ENCODE measurements at regions not wholly inside any gene's neighbourhood (a gene's known extent, or its start where the extent isn't known, plus 50 kb on each side); places are given as distances from the start of the nearest gene placed in this dataset.
A peak's percentile ranks its signal among the peaks of the same experiment; 100 is the strongest.
"Not testable (repeated sequence)": the region's sequence is repeated elsewhere in the genome, so short reads cannot be mapped to it uniquely, and the experiment has no call there.

GRCh38 chr3:35950021-35950420, 310.7 kb downstream of the ARPP21 start:
- no peak for DNase-seq

- no peak for DNase-seq
These were observed 315.1 kb downstream of the ARPP21 start for GRCh38 chr3:35954413-35954812.

- peak; percentile 16 for DNase-seq
These were observed 326.6 kb downstream of the ARPP21 start for GRCh38 chr3:35965908-35966307.

GRCh38 chr3:35966629-35967464, 327.5 kb downstream of the ARPP21 start:
- DNase-seq: no peak

- no peak for DNase-seq
These were observed 328.8 kb downstream of the ARPP21 start for GRCh38 chr3:35968043-35968622.

- no peak for DNase-seq
These were observed 330.1 kb downstream of the ARPP21 start for GRCh38 chr3:35969406-35969805.

GRCh38 chr3:35970793-35971192, 331.5 kb downstream of the ARPP21 start:
- DNase-seq: no peak

- DNase-seq: no peak
These were observed 332.4 kb downstream of the ARPP21 start for GRCh38 chr3:35971686-35972085.

- no peak for DNase-seq
These were observed 335.5 kb downstream of the ARPP21 start for GRCh38 chr3:35974872-35975271.

- DNase-seq: no peak
These were observed 346.8 kb downstream of the ARPP21 start for GRCh38 chr3:35986161-35986560.

- no peak for DNase-seq
These were observed 348.1 kb downstream of the ARPP21 start for GRCh38 chr3:35987386-35987785.

- DNase-seq: no peak
These were observed 352.7 kb downstream of the ARPP21 start for GRCh38 chr3:35992041-35992440.

GRCh38 chr3:36011791-36012190, 368.5 kb upstream of the STAC start:
- DNase-seq: no peak

GRCh38 chr3:36013425-36013824, 366.9 kb upstream of the STAC start:
- DNase-seq: no peak

- no peak for DNase-seq
These were observed 355.1 kb upstream of the STAC start for GRCh38 chr3:36025232-36025631.

- DNase-seq: no peak
These were observed 347.9 kb upstream of the STAC start for GRCh38 chr3:36032180-36033047.

- no peak for DNase-seq
These were observed 321.8 kb upstream of the STAC start for GRCh38 chr3:36058404-36059030.

- DNase-seq: no peak
These were observed 319.4 kb upstream of the STAC start for GRCh38 chr3:36060950-36061349.

GRCh38 chr3:36063992-36064391, 316.3 kb upstream of the STAC start:
- DNase-seq: no peak

- no peak for DNase-seq
These were observed 315.0 kb upstream of the STAC start for GRCh38 chr3:36065321-36065720.

GRCh38 chr3:36075491-36075890, 304.8 kb upstream of the STAC start:
- peak; percentile 3 for DNase-seq

- no peak for DNase-seq
These were observed 303.0 kb upstream of the STAC start for GRCh38 chr3:36077320-36077719.

- not testable (repeated sequence) for DNase-seq
These were observed 297.3 kb upstream of the STAC start for GRCh38 chr3:36082958-36083357.
